ENCODE measurements at regions not wholly inside any gene's neighbourhood (a gene's known extent, or its start where the extent isn't known, plus 50 kb on each side); places are given as distances from the start of the nearest gene placed in this dataset.

- no peak for TF ChIP-seq CTCF (IDR thresholded peaks at IDR 0.05; ENCODE audit: insufficient read depth, low read length)
- no peak for TF ChIP-seq POLR2AphosphoS5 (IDR thresholded peaks at IDR 0.05; ENCODE audit: low read depth)
- no peak for TF ChIP-seq SPI1 (IDR thresholded peaks at IDR 0.05; ENCODE audit: borderline replicate concordance, low read depth)
- TF ChIP-seq REST (IDR thresholded peaks at IDR 0.05; ENCODE audit: insufficient replicate concordance, low read depth): no peak
- no peak for TF ChIP-seq GABPA (IDR thresholded peaks at IDR 0.05; ENCODE audit: low read depth)
Observed at GRCh38 chr3:168497183-168497582, 401.5 kb upstream of the GOLIM4 start.

Data from HL-60 (cell line).